OCI-LY3 (cell line): ENCODE measurements at regions not wholly inside any gene's neighbourhood (a gene's known extent, or its start where the extent isn't known, plus 50 kb on each side); places are given as distances from the start of the nearest gene placed in this dataset.

Experiments used
- H2AFZ ChIP-seq: fragments of 200-600, 300-600 bp; shearing (Covaris generic); 2 replicates; pipeline ENCODE4 v1.6.0; 2014; ENCODE audit warnings: antibody characterized with exemption, low read depth, low read length
- H3K27ac ChIP-seq: fragments of 200-600, 300-600 bp; sonication (generic); 2 replicates; pipeline ENCODE4 v1.5.1; 2014; ENCODE audit warnings: mild to moderate bottlenecking, low read length, moderate library complexity, mixed read lengths
- H3K27me3 ChIP-seq: fragments of 200-600, 300-600 bp; sonication (generic); 2 replicates; pipeline ENCODE4 v1.6.1; 2014; ENCODE audit warnings: low read depth, low read length, mixed read lengths
- H3K36me3 ChIP-seq: fragments of 200-600, 300-600 bp; sonication (generic); replicated peaks from 2 replicates; pipeline ENCODE3; 2014; ENCODE audit warnings: low read depth, low read length, mixed read lengths
- H3K4me1 ChIP-seq: fragments of 300-600, 200-600 bp; sonication (generic); 2 replicates; pipeline ENCODE4 v1.6.1; 2014; ENCODE audit warnings: low read length, mixed read lengths
- H3K4me2 ChIP-seq: fragments of 200-600, 300-600 bp; sonication (generic); 2 replicates; pipeline ENCODE4 v1.6.1; 2014; ENCODE audit warnings: low read length, mixed read lengths
- H3K4me3 ChIP-seq: fragments of 300-600, 200-600 bp; sonication (generic); 2 replicates; pipeline ENCODE4 v1.5.1; 2014; ENCODE audit warnings: antibody characterized with exemption, mild to moderate bottlenecking, low read length, moderate library complexity
- H3K79me2 ChIP-seq: fragments of 300-600, 200-600 bp; shearing (Covaris generic); 2 replicates; pipeline ENCODE4 v1.6.1; 2014; ENCODE audit warnings: mild to moderate bottlenecking, low read length, mixed read lengths
- H3K9ac ChIP-seq: fragments of 300-600, 200-600 bp; shearing (Covaris generic); 2 replicates; pipeline ENCODE4 v1.6.0; 2014; ENCODE audit warnings: mild to moderate bottlenecking, low read length, moderate library complexity
- H3K9me3 ChIP-seq: fragments of 200-600, 300-600 bp; shearing (Covaris generic); 2 replicates; pipeline ENCODE4 v1.6.1; 2014; ENCODE audit warnings: low read length, mixed read lengths; ENCODE audit not compliant: insufficient read depth
- H4K20me1 ChIP-seq: fragments of 200-600, 300-600 bp; sonication (generic); 2 replicates; pipeline ENCODE4 v1.6.1; 2016; ENCODE audit warnings: low read length, mixed read lengths; ENCODE audit not compliant: insufficient read depth
- EZH2phosphoT487 ChIP-seq: fragments of 200-600 bp; shearing (Covaris generic); IDR thresholded peaks from 2 replicates; pipeline ENCODE4 v1.6.1; 2018; ENCODE audit warnings: antibody characterized with exemption, mixed run types, low read depth
- TF ChIP-seq, protein P1 (sequence below): fragments of 200-600, 300-600 bp; sonication (generic); IDR thresholded peaks from 2 replicates; pipeline ENCODE4 v1.5.1; 2014; ENCODE audit warnings: antibody characterized with exemption, low read length, low read depth

DNA sequence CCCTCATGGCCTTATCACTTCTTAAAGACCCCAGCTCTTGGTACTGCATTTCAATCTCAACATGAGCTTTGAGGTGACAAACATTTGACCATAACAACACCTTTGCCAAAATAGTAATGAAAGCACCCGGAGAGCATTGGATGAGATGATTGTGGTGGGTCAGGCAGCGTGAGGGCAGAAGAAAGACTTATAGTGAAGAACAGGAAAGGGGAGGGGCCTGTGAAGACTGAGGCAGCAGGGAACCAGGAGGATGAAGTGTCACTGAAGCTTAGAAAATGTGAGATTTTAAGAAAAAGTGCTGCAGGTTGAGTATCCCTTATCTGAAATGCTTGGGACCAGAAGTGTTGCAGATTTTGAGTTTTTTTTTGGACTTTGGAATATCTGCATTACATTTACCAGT lies 86.3 kb downstream of the EMP1 start:
- H3K79me2 ChIP-seq, result no peaks in the 10 kb centered on the region
- H3K4me1 ChIP-seq, result no peaks in the 10 kb centered on the region
- no peak overlapping the region for H2AFZ ChIP-seq
- no peaks in the 10 kb centered on the region for H3K9me3 ChIP-seq
- peaks cover 48% of the 10 kb centered on the region for H3K27me3 ChIP-seq
- no peak overlapping the region for H3K4me3 ChIP-seq
- H3K27ac ChIP-seq, result no peak overlapping the region
- no peak overlapping the region for H3K4me2 ChIP-seq
- TF ChIP-seq EZH2phosphoT487, result no peak
- TF ChIP-seq, protein P1, sequence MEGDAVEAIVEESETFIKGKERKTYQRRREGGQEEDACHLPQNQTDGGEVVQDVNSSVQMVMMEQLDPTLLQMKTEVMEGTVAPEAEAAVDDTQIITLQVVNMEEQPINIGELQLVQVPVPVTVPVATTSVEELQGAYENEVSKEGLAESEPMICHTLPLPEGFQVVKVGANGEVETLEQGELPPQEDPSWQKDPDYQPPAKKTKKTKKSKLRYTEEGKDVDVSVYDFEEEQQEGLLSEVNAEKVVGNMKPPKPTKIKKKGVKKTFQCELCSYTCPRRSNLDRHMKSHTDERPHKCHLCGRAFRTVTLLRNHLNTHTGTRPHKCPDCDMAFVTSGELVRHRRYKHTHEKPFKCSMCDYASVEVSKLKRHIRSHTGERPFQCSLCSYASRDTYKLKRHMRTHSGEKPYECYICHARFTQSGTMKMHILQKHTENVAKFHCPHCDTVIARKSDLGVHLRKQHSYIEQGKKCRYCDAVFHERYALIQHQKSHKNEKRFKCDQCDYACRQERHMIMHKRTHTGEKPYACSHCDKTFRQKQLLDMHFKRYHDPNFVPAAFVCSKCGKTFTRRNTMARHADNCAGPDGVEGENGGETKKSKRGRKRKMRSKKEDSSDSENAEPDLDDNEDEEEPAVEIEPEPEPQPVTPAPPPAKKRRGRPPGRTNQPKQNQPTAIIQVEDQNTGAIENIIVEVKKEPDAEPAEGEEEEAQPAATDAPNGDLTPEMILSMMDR, result no peak
- no peaks in the 10 kb centered on the region for H4K20me1 ChIP-seq
- H3K9ac ChIP-seq, result no peak overlapping the region
- no peaks in the 10 kb centered on the region for H3K36me3 ChIP-seq

DNA sequence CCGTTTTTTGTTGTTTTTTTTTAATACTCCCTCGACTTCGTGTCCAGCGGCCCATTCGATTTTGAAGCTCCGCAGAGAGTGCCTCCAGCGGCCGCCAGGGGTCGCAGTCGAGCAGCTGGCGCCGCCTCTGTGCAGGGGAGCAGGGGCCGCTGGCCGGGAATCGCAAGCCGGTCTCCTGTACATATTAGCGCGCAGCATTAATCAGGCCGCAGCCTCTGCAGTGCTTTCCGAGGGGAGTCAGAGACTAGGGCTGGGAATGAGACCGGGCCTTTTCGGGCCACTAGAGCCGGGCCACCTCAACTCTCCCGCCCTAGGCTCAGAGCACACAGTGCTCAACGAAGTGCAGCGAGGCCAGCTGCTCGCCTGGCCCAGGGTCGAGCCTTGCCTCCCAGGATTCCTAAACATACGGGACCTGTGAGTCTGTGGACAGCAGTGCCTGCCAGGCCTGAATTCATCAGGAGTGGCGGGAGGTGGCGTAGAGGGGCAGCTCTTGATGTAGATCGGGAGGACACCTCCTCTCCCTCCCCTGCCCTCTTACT lies 81.8 kb downstream of the EMP1 start:
- Histone ChIP-seq H3K27ac (no peak overlapping the region), H3K79me2 (no peaks in the 10 kb centered on the region), H3K27me3 (peaks cover 68% of the 10 kb centered on the region), H3K36me3 (no peaks in the 10 kb centered on the region), H3K4me1 (no peaks in the 10 kb centered on the region), H3K4me3 (no peak overlapping the region), H3K4me2 (no peak overlapping the region), H4K20me1 (no peaks in the 10 kb centered on the region), H2AFZ (no peak overlapping the region), H3K9ac (no peak overlapping the region), H3K9me3 (no peaks in the 10 kb centered on the region)
- no peak for TF ChIP-seq EZH2phosphoT487
- TF ChIP-seq, protein P1, result peak; percentile 52

DNA sequence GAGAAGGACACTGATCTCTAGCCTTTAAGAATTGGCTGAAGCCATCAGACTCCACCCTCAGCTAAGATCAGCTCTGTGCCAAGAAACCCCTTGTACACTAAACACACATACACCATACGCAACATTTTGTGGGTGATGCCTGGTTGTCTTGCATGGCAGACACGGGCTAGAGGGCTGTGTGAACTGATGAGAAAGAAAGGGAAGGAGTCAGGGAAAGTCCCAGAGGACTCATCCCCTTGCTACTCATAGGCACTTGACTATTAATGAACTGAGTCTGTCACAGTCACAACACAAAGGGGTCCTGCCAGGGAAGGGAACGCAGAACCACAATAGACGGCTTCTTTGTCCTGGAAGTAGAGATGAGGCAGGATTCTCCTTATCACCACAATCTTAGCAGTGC lies 80.8 kb downstream of the EMP1 start:
- Histone ChIP-seq H3K9ac (no peak overlapping the region), H4K20me1 (no peaks in the 10 kb centered on the region), H3K4me1 (no peaks in the 10 kb centered on the region), H3K79me2 (no peaks in the 10 kb centered on the region), H3K36me3 (no peaks in the 10 kb centered on the region), H3K4me3 (no peak overlapping the region), H3K4me2 (no peak overlapping the region), H3K27ac (no peak overlapping the region), H3K9me3 (no peaks in the 10 kb centered on the region), H2AFZ (no peak overlapping the region), H3K27me3 (peaks cover 65% of the 10 kb centered on the region)
- no peak for TF ChIP-seq EZH2phosphoT487
- TF ChIP-seq, protein P1, result no peak

DNA sequence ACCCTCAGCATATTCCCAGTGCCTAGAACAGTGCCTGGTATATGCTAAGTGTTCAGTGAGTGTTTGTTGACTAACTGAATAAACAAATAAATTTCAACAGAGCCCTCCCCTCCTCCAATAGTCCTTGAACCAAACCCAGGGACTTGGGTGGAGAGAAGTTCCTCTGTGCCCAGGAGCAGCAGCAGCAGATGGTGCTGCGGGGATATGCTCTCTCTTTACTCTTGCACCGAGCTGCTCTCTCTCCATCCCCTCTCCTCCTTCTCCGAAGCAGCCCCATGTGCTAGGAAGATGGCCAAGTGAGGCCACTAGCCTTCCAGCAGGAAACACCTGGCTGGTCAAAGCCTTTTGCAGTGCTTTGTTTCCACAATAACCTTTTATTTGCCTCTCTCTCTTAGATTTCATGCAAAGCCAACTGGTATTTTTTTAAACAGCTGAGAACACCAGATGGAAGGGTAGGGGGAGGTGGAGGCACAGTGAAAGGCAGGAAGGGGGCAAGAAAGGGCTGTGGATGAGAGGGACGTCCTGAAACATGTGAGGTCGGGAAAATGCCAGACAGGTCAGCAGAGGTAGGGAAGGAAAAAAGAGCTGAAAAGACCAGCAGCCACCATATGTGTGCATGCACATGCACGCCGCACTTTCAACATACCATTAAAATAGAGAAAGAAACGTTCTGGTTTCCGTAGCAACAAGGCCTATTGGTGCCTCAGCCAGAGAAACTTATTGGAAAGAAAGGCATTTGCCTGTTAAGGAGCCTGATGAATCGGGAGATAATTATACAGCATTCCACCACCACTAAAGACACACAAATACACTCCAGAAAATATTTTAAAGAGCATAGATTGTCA lies 78.9 kb downstream of the EMP1 start:
- no peak overlapping the region for H3K4me3 ChIP-seq
- H2AFZ ChIP-seq, result no peak overlapping the region
- TF ChIP-seq EZH2phosphoT487, result no peak
- TF ChIP-seq, protein P1, result no peak
- peaks cover 56% of the 10 kb centered on the region for H3K27me3 ChIP-seq
- H4K20me1 ChIP-seq, result no peaks in the 10 kb centered on the region
- no peak overlapping the region for H3K27ac ChIP-seq
- H3K9me3 ChIP-seq, result no peaks in the 10 kb centered on the region
- H3K4me2 ChIP-seq, result no peak overlapping the region
- no peaks in the 10 kb centered on the region for H3K4me1 ChIP-seq
- no peaks in the 10 kb centered on the region for H3K36me3 ChIP-seq
- no peaks in the 10 kb centered on the region for H3K79me2 ChIP-seq
- H3K9ac ChIP-seq, result no peak overlapping the region
